ENCODE measurements at regions not wholly inside any gene's neighbourhood (a gene's known extent, or its start where the extent isn't known, plus 50 kb on each side); places are given as distances from the start of the nearest gene placed in this dataset.

DNA sequence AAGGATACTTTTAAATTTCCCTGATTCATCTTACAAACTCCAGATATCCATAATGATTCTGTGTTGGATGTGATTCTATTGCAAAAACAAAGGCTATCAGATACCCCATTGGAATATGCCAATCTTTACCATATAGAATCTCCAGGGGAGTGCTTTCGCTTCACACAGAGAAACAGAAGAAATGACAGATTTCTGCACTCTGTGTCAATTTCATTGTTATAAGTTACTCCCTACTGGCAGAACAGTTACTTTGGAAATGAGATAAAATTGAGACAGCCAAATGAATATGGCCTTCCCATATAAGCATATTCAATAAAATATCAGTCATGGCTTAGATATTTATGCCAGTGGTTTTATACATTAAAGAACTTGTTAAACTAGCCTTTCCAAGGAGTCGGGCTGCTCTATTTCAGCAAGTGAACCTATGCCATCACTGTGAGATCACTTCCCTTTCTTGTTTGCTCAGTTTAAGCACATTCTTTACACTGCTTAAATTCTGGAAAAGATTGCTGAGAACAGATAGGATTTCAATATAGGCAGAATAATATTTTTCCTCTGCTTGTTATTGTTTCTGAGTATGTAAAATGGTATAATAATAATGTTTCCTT is 127.5 kb upstream of the ANXA10 start:
- DNase-seq (ENCODE audit: low read depth, low spot score): no peak
- TF ChIP-seq, protein P1, sequence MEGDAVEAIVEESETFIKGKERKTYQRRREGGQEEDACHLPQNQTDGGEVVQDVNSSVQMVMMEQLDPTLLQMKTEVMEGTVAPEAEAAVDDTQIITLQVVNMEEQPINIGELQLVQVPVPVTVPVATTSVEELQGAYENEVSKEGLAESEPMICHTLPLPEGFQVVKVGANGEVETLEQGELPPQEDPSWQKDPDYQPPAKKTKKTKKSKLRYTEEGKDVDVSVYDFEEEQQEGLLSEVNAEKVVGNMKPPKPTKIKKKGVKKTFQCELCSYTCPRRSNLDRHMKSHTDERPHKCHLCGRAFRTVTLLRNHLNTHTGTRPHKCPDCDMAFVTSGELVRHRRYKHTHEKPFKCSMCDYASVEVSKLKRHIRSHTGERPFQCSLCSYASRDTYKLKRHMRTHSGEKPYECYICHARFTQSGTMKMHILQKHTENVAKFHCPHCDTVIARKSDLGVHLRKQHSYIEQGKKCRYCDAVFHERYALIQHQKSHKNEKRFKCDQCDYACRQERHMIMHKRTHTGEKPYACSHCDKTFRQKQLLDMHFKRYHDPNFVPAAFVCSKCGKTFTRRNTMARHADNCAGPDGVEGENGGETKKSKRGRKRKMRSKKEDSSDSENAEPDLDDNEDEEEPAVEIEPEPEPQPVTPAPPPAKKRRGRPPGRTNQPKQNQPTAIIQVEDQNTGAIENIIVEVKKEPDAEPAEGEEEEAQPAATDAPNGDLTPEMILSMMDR (IDR thresholded peaks at IDR 0.05; ENCODE audit: low read depth, low read length): no peak
- no peak overlapping the region for H3K4me3 ChIP-seq (ENCODE audit: low read depth, low read length)
- in situ Hi-C loops (cut with HindIII; ENCODE audit: low sequenced_read_pairs): no loop called here

DNA sequence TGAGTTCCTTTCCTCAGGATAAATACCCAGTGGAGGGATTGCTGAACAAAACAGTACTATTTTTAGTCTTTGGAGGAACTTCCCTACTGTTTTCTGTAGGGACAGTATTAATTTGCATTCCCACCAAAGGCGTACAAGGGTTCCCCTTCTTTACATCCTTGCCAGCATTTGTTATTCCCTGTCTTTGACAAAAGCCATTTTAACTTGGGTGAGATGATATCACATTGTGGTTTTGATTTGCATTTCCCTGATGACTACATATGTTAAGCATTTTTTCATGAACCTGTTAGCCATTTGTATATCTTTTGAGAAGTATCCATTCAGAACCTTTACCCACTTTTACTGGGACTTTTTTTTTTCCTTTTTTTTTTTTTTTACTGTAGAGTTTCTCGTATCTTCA is 126.2 kb upstream of the ANXA10 start:
- in situ Hi-C loops (cut with HindIII; ENCODE audit: low sequenced_read_pairs): no loop called here
- TF ChIP-seq, protein P1 (IDR thresholded peaks at IDR 0.05; ENCODE audit: low read depth, low read length): no peak
- H3K4me3 ChIP-seq (ENCODE audit: low read depth, low read length): no peak overlapping the region
- peak; percentile 60 for DNase-seq (ENCODE audit: low read depth, low spot score)

DNA sequence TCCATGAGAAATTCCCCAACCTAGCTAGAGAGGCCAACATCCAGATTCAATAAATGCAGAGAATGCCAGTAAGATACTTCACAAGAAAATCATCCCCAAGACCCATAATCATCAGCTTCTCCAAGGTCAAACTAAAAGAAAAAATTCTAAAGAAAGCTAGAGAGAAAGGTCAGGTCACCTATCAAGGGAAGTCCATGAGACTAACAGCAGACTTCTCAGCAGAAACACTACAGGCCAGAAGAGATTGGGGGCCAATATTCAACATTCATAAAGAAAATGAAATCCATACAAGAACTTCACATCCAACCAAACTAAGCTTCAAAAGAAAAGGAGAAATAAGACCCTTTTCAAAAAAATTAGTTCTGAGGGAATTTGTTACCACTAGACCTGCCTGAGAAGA is 118.8 kb upstream of the ANXA10 start:
- TF ChIP-seq, protein P1 (IDR thresholded peaks at IDR 0.05; ENCODE audit: low read depth, low read length): no peak
- no peak overlapping the region for H3K4me3 ChIP-seq (ENCODE audit: low read depth, low read length)
- in situ Hi-C loops (cut with HindIII; ENCODE audit: low sequenced_read_pairs): no loop called here
- DNase-seq (ENCODE audit: low read depth, low spot score): no peak

DNA sequence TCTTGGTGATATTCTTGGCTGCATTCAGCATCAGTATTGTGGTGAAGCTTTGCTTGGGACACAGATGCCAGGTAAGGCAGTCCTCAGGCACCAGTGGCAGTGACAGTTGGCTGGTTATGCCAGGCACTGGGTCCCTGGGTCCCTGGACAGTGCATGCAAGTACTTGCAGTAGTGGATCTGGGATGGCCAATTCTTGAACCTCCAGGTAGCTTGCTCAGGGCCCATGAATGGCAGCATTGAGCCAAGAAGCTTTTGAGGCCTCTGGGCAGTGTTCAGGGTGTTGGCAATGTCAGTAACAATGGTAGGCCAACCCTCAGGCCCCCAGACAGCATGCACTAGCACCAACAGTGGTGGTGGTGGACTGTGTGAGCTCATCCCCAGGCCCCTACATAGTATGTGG is 106.8 kb upstream of the ANXA10 start:
- TF ChIP-seq, protein P1 (IDR thresholded peaks at IDR 0.05; ENCODE audit: low read depth, low read length): no peak
- in situ Hi-C loops (cut with HindIII; ENCODE audit: low sequenced_read_pairs): no loop called here
- H3K4me3 ChIP-seq (ENCODE audit: low read depth, low read length): no peak overlapping the region
- no peak for DNase-seq (ENCODE audit: low read depth, low spot score)

DNA sequence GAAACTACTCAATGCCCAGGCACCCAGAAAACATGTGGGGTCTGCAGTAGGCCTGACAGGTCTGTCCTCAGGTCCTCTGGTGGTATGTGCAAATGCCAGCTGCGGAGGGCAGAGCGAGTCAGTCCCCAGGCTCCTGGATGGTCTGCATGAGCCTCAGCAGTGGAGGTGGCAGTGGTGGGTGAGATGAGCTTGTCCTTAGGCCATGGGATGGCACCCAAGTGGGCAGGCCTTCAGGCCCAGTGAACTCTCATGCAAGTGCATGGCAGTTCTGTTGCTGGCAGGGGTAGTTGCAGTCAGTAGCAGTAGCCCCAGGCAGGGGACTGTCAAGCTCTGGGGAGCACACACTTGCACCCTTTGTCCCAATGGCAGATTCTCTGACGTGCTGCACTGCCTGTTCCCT is 106.3 kb upstream of the ANXA10 start:
- TF ChIP-seq, protein P1 (IDR thresholded peaks at IDR 0.05; ENCODE audit: low read depth, low read length): no peak
- no peak overlapping the region for H3K4me3 ChIP-seq (ENCODE audit: low read depth, low read length)
- in situ Hi-C loops (cut with HindIII; ENCODE audit: low sequenced_read_pairs): no loop called here
- DNase-seq (ENCODE audit: low read depth, low spot score): no peak

DNA sequence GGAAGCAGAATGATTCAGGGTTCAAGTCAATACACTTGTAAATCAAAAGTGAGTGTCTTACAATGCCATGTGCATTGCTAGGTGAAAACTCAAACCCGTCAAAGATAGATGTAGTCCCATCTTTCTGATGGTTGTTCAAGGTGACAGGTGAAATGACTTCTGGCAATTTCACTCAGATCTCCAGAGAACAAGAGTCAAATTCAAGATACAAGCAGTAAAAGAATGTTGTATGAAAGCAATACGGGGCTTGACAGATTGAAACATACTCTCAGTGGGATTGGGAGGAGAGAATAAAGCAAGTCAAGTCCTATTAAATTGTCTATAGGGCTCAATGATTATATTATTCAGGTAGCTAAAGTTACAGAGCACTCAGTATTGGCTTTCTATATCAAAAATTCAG is 105.1 kb upstream of the ANXA10 start:
- DNase-seq (ENCODE audit: low read depth, low spot score): no peak
- in situ Hi-C loops (cut with HindIII; ENCODE audit: low sequenced_read_pairs): no loop called here
- no peak overlapping the region for H3K4me3 ChIP-seq (ENCODE audit: low read depth, low read length)

More for the DNA sequence above, 105.1 kb upstream of the ANXA10 start:
- TF ChIP-seq, protein P1 (IDR thresholded peaks at IDR 0.05; ENCODE audit: low read depth, low read length): no peak
